ENCODE measurements at regions not wholly inside any gene's neighbourhood (a gene's known extent, or its start where the extent isn't known, plus 50 kb on each side); places are given as distances from the start of the nearest gene placed in this dataset.

DNA sequence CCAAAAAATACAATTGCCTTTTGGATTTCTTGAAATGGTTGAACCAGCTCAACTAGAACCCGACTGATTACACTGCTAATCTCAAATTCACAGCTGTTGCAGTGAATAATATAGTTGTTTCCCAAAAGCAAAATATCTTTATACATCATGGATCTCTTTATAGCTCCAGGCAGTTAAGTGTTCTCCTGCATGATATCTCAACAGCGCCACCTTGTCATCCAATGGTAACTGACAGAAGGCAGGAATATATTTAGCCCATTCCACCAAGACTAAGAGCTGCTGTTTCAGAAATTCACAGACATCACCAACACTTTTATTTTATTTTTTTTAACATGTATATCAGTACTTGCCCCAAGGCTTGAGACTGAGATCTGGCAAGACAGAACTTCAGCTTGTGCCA, 1141.0 kb upstream of the PRR20A start:
- 0 out of 2 replicates have a peak, but pooled peaks have one; percentile 14 for TF ChIP-seq CTCF (conservative IDR thresholded peaks at IDR 0.05; ENCODE audit: low read length)
- TF ChIP-seq EZH2phosphoT487 (IDR thresholded peaks at IDR 0.05; ENCODE audit: borderline replicate concordance, low read depth, low read length): no peak
